Mucosa of rectum (tissue), 2 donors: ENCODE measurements at regions not wholly inside any gene's neighbourhood (a gene's known extent, or its start where the extent isn't known, plus 50 kb on each side); places are given as distances from the start of the nearest gene placed in this dataset.

Source experiments
- H3K27ac ChIP-seq, 2 donors: one replicate each; pipeline ENCODE4 v1.7.0; 2013; ENCODE audit warnings: inconsistent platforms in 2 of 2, low read depth in 2 of 2, low read length in 2 of 2
- H3K27me3 ChIP-seq, 2 donors: one replicate each; pipeline ENCODE4 v1.7.0; 2013; ENCODE audit warnings: low read length in 2 of 2; ENCODE audit not compliant: control insufficient read depth in 2 of 2, insufficient read depth in 2 of 2
- H3K36me3 ChIP-seq, 2 donors: one replicate each; pipeline ENCODE4 v1.7.0; 2013; ENCODE audit warnings: low read length in 2 of 2; ENCODE audit not compliant: control insufficient read depth in 2 of 2, insufficient read depth in 2 of 2
- H3K4me1 ChIP-seq, 2 donors: one replicate each; pipeline ENCODE4 v1.7.0; 2013; ENCODE audit warnings: low read length in 2 of 2, mild to moderate bottlenecking in 1 of 2; ENCODE audit not compliant: control insufficient read depth in 2 of 2, insufficient read depth in 2 of 2
- H3K4me3 ChIP-seq, 2 donors: one replicate each; pipeline ENCODE4 v1.7.0; 2013; ENCODE audit warnings: low read length in 2 of 2
- H3K9ac ChIP-seq, 2 donors: one replicate each; pipeline ENCODE4 v1.7.0; 2013; ENCODE audit warnings: low read length in 2 of 2, low read depth in 1 of 2, mild to moderate bottlenecking in 1 of 2
- H3K9me3 ChIP-seq, 2 donors: one replicate each; pipeline ENCODE4 v1.7.0; 2013; ENCODE audit warnings: low read length in 2 of 2; ENCODE audit not compliant: control insufficient read depth in 2 of 2
- donor health status: healthy.
- donor health status: Normal muscosa, but diverticular disease.

- Histone ChIP-seq H3K4me1 (no peaks in the 10 kb centered on the region), H3K36me3 (no peaks in the 10 kb centered on the region), H3K9me3 (peaks cover 0 to 3% of the 10 kb centered on the region in 2 donors), H3K27ac (no peak overlapping the region), H3K4me3 (no peak overlapping the region), H3K9ac (no peak overlapping the region), H3K27me3 (peaks cover 5 to 8% of the 10 kb centered on the region in 2 donors)
Observed at GRCh38 chr7:128145191-128145590, 95.9 kb upstream of the LEP start.

GRCh38 chr7:128146052-128146451 is 95.0 kb upstream of the LEP start:
- Histone ChIP-seq H3K36me3 (no peaks in the 10 kb centered on the region), H3K9me3 (peaks cover 0 to 3% of the 10 kb centered on the region in 2 donors), H3K27me3 (peaks cover 4 to 8% of the 10 kb centered on the region in 2 donors), H3K9ac (no peak overlapping the region), H3K27ac (no peak overlapping the region), H3K4me3 (no peak overlapping the region), H3K4me1 (no peaks in the 10 kb centered on the region)

- Histone ChIP-seq H3K36me3 (no peaks in the 10 kb centered on the region), H3K9ac (no peak overlapping the region), H3K27me3 (peaks cover 3 to 8% of the 10 kb centered on the region in 2 donors), H3K27ac (no peak overlapping the region), H3K4me3 (no peak overlapping the region), H3K9me3 (peaks cover 0 to 3% of the 10 kb centered on the region in 2 donors), H3K4me1 (no peaks in the 10 kb centered on the region)
Observed at GRCh38 chr7:128148676-128149075, 92.4 kb upstream of the LEP start.

- Histone ChIP-seq H3K4me1 (no peaks in the 10 kb centered on the region), H3K36me3 (no peaks in the 10 kb centered on the region), H3K9me3 (no peaks in the 10 kb centered on the region), H3K9ac (no peak overlapping the region), H3K4me3 (no peak overlapping the region), H3K27me3 (peaks cover 4% of the 10 kb centered on the region in 2 donors), H3K27ac (no peak overlapping the region)
Observed at GRCh38 chr7:128150223-128150865, 90.7 kb upstream of the LEP start.

GRCh38 chr7:128151635-128152034 is 89.4 kb upstream of the LEP start:
- Histone ChIP-seq H3K9ac (no peak overlapping the region), H3K27ac (no peak overlapping the region), H3K27me3 (peaks cover 3 to 4% of the 10 kb centered on the region in 2 donors), H3K36me3 (no peaks in the 10 kb centered on the region), H3K4me3 (no peak overlapping the region), H3K9me3 (no peaks in the 10 kb centered on the region), H3K4me1 (no peaks in the 10 kb centered on the region)

- no peaks in the 10 kb centered on the region for H3K9me3 ChIP-seq
- no peaks in the 10 kb centered on the region for H3K36me3 ChIP-seq
- no peak overlapping the region for H3K27ac ChIP-seq
- no peaks in the 10 kb centered on the region for H3K4me1 ChIP-seq
- peaks cover 1 to 3% of the 10 kb centered on the region in 2 donors for H3K27me3 ChIP-seq
- no peak overlapping the region for H3K9ac ChIP-seq
- no peak overlapping the region for H3K4me3 ChIP-seq
Observed at GRCh38 chr7:128152721-128153120, 88.4 kb upstream of the LEP start.

GRCh38 chr7:128153436-128153835 is 87.6 kb upstream of the LEP start:
- no peak overlapping the region for H3K4me3 ChIP-seq
- no peaks in the 10 kb centered on the region for H3K36me3 ChIP-seq
- H3K4me1 ChIP-seq: no peaks in the 10 kb centered on the region
- H3K27ac ChIP-seq: no peak overlapping the region
- no peak overlapping the region for H3K9ac ChIP-seq
- no peaks in the 10 kb centered on the region for H3K9me3 ChIP-seq
- peaks cover 1 to 3% of the 10 kb centered on the region in 2 donors for H3K27me3 ChIP-seq

- peaks cover 1 to 3% of the 10 kb centered on the region in 2 donors for H3K27me3 ChIP-seq
- no peak overlapping the region for H3K27ac ChIP-seq
- no peaks in the 10 kb centered on the region for H3K9me3 ChIP-seq
- H3K4me1 ChIP-seq: no peaks in the 10 kb centered on the region
- no peaks in the 10 kb centered on the region for H3K36me3 ChIP-seq
- H3K4me3 ChIP-seq: no peak overlapping the region
- no peak overlapping the region for H3K9ac ChIP-seq
Observed at GRCh38 chr7:128154504-128154903, 86.6 kb upstream of the LEP start.

- H3K4me3 ChIP-seq: no peak overlapping the region
- no peak overlapping the region for H3K27ac ChIP-seq
- H3K9me3 ChIP-seq: no peaks in the 10 kb centered on the region
- peaks cover 1 to 6% of the 10 kb centered on the region in 2 donors for H3K27me3 ChIP-seq
- H3K9ac ChIP-seq: no peak overlapping the region
- H3K36me3 ChIP-seq: no peaks in the 10 kb centered on the region
- no peaks in the 10 kb centered on the region for H3K4me1 ChIP-seq
Observed at GRCh38 chr7:128155100-128155740, 85.9 kb upstream of the LEP start.

- Histone ChIP-seq H3K9me3 (no peaks in the 10 kb centered on the region), H3K9ac (no peak overlapping the region), H3K4me3 (no peak overlapping the region), H3K4me1 (no peaks in the 10 kb centered on the region), H3K27ac (no peak overlapping the region), H3K36me3 (no peaks in the 10 kb centered on the region), H3K27me3 (peaks cover 1 to 6% of the 10 kb centered on the region in 2 donors)
Observed at GRCh38 chr7:128157906-128158305, 83.2 kb upstream of the LEP start.
